Tibial artery (tissue), 4 donors: ENCODE measurements at regions not wholly inside any gene's neighbourhood (a gene's known extent, or its start where the extent isn't known, plus 50 kb on each side); places are given as distances from the start of the nearest gene placed in this dataset.

Experiments used
- DNase-seq, 2 donors: peaks; one replicate each; pipeline ENCODE4 v3.0.0-alpha.2; 2019
- H3K27ac ChIP-seq, 2 donors: fragments of 200-600 bp; sonication (generic) in 1 of 2; 1 replicate in 1 of 2; 2 replicates in 1 of 2; pipeline ENCODE4 v1.5.1; 2018 to 2019; ENCODE audit warnings: mild to moderate bottlenecking in 1 of 2
- H3K27me3 ChIP-seq, 2 donors: fragments of 200-600 bp; sonication (generic) in 1 of 2; one replicate each; pipeline versions ENCODE4 v1.5.1 to v1.6.0; 2016 to 2019
- H3K36me3 ChIP-seq, 3 donors: fragments of 200-600 bp; sonication (generic) in 2 of 3; one replicate each; pipeline ENCODE4 v1.5.1; 2016 to 2019; ENCODE audit warnings: mild to moderate bottlenecking in 2 of 3
- H3K4me1 ChIP-seq, 4 donors: fragments of 200-600 bp; sonication (generic) in 2 of 4; 1 replicate in 3 of 4; 2 replicates in 1 of 4; pipeline ENCODE4 v1.5.1; 2016 to 2019
- H3K4me3 ChIP-seq, 2 donors: fragments of 200-600 bp; sonication (generic) in 1 of 2; 1 replicate in 1 of 2; 2 replicates in 1 of 2; pipeline ENCODE4 v1.5.1; 2018 to 2019; ENCODE audit warnings: mild to moderate bottlenecking in 2 of 2
- H3K9me3 ChIP-seq, 3 donors: fragments of 200-600 bp; sonication (generic) in 1 of 3; one replicate each; pipeline ENCODE4 v1.5.1; 2016 to 2019
- CTCF ChIP-seq, 2 experiments: fragments of 200-600 bp in 1 of 2; fragments of 450-650 bp in 1 of 2; IDR thresholded peaks; one replicate each; pipeline ENCODE4 v1.5.1; 2017 to 2019; ENCODE audit warnings: antibody characterized with exemption in 2 of 2, mild to moderate bottlenecking in 1 of 2, moderate library complexity in 1 of 2
- intact Hi-C: fragments of 100-400 bp; cut with DNase I; formaldehyde crosslinking; loops from one replicate; pipeline ENCODE4 v1.15.0; 2023; ENCODE audit warnings: low total_unique reads

GRCh38 chr4:123788577-123788976, 392.0 kb downstream of the SPRY1 start:
- DNase-seq = no peak
- H3K36me3 ChIP-seq = no peaks in the 10 kb centered on the region
- peak overlapping the region in 1 of 2 donors; percentile 62 for H3K27ac ChIP-seq
- TF ChIP-seq CTCF (IDR thresholded peaks at IDR 0.05) = no peak
- H3K27me3 ChIP-seq = no peaks in the 10 kb centered on the region
- H3K9me3 ChIP-seq = no peaks in the 10 kb centered on the region
- intact Hi-C loops = no loop called here
- no peak overlapping the region for H3K4me3 ChIP-seq
- H3K4me1 ChIP-seq = peaks cover 0 to 50% (median 14%) of the 10 kb centered on the region in 4 donors

DNA sequence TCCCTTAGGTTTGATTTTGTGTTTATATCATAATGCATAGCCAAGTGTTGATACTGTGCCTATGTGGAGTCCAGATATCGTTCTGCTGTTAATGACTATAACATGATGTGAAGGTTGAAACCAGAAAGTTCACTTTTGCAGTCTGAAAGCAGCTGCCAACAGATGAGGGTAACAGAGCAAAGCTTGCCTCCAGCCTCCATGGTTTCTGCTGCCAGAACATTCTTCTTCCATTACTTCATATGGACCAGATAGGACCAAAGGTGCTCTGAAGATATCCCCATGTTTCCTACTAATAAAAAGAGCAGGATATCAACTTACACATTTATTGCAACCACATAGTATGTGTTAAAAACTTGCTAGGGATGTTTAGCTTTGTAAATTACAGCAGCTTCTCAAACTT, 394.1 kb downstream of the SPRY1 start:
- no peak for DNase-seq
- H3K4me3 ChIP-seq = no peak overlapping the region
- no peak overlapping the region for H3K27ac ChIP-seq
- peaks cover 0 to 29% (median 11%) of the 10 kb centered on the region in 4 donors for H3K4me1 ChIP-seq
- TF ChIP-seq CTCF (IDR thresholded peaks at IDR 0.05) = no peak
- H3K27me3 ChIP-seq = no peaks in the 10 kb centered on the region
- no peaks in the 10 kb centered on the region for H3K9me3 ChIP-seq
- no peaks in the 10 kb centered on the region for H3K36me3 ChIP-seq
- intact Hi-C loops = no loop called here

- peaks cover 0 to 4% (median 0%) of the 10 kb centered on the region in 3 donors for H3K9me3 ChIP-seq
- H3K36me3 ChIP-seq = no peaks in the 10 kb centered on the region
- no peak overlapping the region for H3K27ac ChIP-seq
- intact Hi-C loops = no loop called here
- peaks cover 0 to 10% (median 5%) of the 10 kb centered on the region in 4 donors for H3K4me1 ChIP-seq
- DNase-seq = no peak
- H3K4me3 ChIP-seq = no peak overlapping the region
- no peaks in the 10 kb centered on the region for H3K27me3 ChIP-seq
- TF ChIP-seq CTCF (IDR thresholded peaks at IDR 0.05) = no peak
Observed at GRCh38 chr4:123802082-123802645, 405.6 kb downstream of the SPRY1 start.

GRCh38 chr4:123802933-123803332, 406.3 kb downstream of the SPRY1 start:
- Histone ChIP-seq H3K27ac (no peak overlapping the region), H3K4me1 (peaks cover 0 to 10% (median 5%) of the 10 kb centered on the region in 4 donors), H3K4me3 (no peak overlapping the region), H3K36me3 (no peaks in the 10 kb centered on the region), H3K27me3 (no peaks in the 10 kb centered on the region), H3K9me3 (peaks cover 0 to 3% (median 0%) of the 10 kb centered on the region in 3 donors)
- DNase-seq = no peak
- TF ChIP-seq CTCF (IDR thresholded peaks at IDR 0.05) = no peak
- intact Hi-C loops = no loop called here

GRCh38 chr4:123804196-123804721, 407.7 kb downstream of the SPRY1 start:
- TF ChIP-seq CTCF (IDR thresholded peaks at IDR 0.05) = no peak
- no peak overlapping the region for H3K27ac ChIP-seq
- no peak overlapping the region for H3K4me3 ChIP-seq
- peaks cover 0 to 10% (median 5%) of the 10 kb centered on the region in 4 donors for H3K4me1 ChIP-seq
- no peaks in the 10 kb centered on the region for H3K9me3 ChIP-seq
- intact Hi-C loops = no loop called here
- no peaks in the 10 kb centered on the region for H3K27me3 ChIP-seq
- no peak for DNase-seq
- no peaks in the 10 kb centered on the region for H3K36me3 ChIP-seq
